ENCODE measurements at regions not wholly inside any gene's neighbourhood (a gene's known extent, or its start where the extent isn't known, plus 50 kb on each side); places are given as distances from the start of the nearest gene placed in this dataset.

DNA sequence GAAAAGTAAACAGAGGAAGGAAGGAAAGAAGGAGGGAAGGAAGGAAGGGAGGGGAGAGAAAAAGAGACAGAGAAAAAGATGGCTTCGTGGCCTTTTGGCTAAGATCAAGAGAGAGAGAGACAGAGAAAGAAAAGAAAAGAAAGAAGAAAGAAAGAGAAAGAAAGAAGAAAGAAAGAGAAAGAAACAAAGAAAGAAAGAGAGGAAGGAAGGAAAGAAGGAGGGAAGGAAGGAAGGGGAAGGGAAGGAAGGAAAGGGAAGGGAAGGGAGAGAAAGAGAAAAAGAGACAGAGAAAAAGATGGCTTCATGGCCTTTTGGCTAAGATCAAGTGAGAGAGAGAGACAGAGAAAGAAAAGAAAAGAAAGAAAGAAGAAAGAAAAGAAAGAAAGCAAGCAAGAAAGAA, 91.4 kb downstream of the PRLHR start:
- Histone ChIP-seq H3K27ac (ENCODE audit: low read depth in 1 of 2, low read length in 1 of 2) (no peak overlapping the region), H3K4me3 (no peak overlapping the region), H3K36me3 (ENCODE audit: control insufficient read depth in 4 of 4, insufficient read depth in 4 of 4, low read length in 4 of 4) (no peaks in the 10 kb centered on the region), H3K9me3 (ENCODE audit: control insufficient read depth in 4 of 4, insufficient read depth in 3 of 4, low read length in 3 of 4) (peaks cover 0 to 6% (median 0%) of the 10 kb centered on the region in 4 donors), H3K27me3 (ENCODE audit: control insufficient read depth in 3 of 3, insufficient read depth in 3 of 3, low read length in 2 of 3) (no peaks in the 10 kb centered on the region), H3K9ac (ENCODE audit: insufficient read depth in 1 of 2, low read length in 2 of 2) (no peak overlapping the region), H3K4me1 (ENCODE audit: control insufficient read depth in 5 of 5, insufficient read depth in 5 of 5, low read length in 5 of 5) (no peaks in the 10 kb centered on the region)
- ATAC-seq (ENCODE audit: insufficient read depth, low FRiP score), result no peak
- TF ChIP-seq, protein P1, sequence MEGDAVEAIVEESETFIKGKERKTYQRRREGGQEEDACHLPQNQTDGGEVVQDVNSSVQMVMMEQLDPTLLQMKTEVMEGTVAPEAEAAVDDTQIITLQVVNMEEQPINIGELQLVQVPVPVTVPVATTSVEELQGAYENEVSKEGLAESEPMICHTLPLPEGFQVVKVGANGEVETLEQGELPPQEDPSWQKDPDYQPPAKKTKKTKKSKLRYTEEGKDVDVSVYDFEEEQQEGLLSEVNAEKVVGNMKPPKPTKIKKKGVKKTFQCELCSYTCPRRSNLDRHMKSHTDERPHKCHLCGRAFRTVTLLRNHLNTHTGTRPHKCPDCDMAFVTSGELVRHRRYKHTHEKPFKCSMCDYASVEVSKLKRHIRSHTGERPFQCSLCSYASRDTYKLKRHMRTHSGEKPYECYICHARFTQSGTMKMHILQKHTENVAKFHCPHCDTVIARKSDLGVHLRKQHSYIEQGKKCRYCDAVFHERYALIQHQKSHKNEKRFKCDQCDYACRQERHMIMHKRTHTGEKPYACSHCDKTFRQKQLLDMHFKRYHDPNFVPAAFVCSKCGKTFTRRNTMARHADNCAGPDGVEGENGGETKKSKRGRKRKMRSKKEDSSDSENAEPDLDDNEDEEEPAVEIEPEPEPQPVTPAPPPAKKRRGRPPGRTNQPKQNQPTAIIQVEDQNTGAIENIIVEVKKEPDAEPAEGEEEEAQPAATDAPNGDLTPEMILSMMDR (IDR thresholded peaks at IDR 0.05; ENCODE audit: control extremely low read depth, extremely low read depth), result no peak
- 72 to 93% methylated on average over 1 of the region's 1 CpG for WGBS, 2 donors
- no peak for DNase-seq

DNA sequence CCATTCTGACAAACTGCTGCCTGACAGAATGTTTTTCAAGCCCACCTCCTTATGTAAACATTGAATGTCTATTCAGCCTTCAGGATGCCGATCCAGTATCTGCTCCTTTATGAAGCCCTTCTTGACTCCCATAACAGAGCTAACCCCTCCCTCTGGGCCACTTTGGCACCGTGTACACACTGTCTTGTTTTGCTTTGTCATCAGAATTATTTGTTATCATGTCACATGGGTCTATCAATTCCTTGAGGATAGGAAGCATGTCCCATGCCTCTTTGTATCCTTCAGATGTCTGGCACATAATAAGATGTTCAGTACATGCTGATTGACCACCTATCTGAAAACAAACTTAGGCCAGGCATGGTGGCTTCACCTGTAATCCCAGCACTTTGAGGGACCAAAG, 92.3 kb downstream of the PRLHR start:
- WGBS, 2 donors, result 38 to 66% methylated on average over 2 of the region's 2 CpGs

DNA sequence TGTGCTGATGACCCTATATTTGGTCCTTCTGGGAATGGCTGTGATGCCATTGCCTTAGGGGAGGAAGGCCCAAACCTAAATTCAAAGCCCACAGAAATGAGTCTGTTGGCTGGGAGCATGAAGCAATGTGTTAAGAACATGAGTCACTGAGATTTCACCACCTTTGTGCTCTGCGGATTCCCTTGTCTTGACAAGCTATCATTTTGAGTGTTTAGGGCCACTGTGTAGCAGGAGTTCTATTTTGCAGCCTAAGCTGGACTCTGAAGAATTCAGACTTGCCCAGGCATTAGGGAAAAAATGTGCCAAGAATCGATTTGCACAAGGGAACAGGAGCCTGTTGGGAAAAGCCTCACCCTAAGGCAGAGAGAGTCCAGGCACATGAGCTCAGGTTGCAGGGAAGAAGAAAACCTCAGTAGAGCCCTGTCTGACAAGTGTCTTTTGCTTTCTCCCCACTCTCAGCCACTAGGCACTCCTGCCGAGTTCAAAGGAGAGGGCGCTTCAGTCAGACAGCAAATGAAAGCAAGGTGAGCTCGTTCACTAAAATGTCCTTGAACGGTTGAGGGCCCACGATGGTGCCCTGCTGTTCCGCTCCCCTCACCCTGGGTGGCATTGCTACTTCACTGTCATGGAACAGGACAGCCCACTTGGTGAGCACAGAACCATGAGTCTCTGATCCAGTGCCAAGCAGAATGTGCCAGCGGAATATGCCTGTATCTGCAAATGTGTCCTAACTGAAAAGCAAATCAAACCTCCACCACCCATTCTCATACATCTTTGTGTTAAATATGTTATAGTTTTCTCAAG, 93.6 kb downstream of the PRLHR start:
- ATAC-seq (ENCODE audit: insufficient read depth, low FRiP score), result no peak
- WGBS, 2 donors, result 64 to 66% methylated on average over 9 of the region's 9 CpGs
- TF ChIP-seq, protein P1 (IDR thresholded peaks at IDR 0.05; ENCODE audit: control extremely low read depth, extremely low read depth), result no peak

More for the DNA sequence above, 92.3 kb downstream of the PRLHR start:
- no peak for ATAC-seq (ENCODE audit: insufficient read depth, low FRiP score)
- Histone ChIP-seq H3K9me3 (ENCODE audit: control insufficient read depth in 4 of 4, insufficient read depth in 3 of 4, low read length in 3 of 4) (peaks cover 0 to 4% (median 0%) of the 10 kb centered on the region in 4 donors), H3K4me1 (ENCODE audit: control insufficient read depth in 5 of 5, insufficient read depth in 5 of 5, low read length in 5 of 5) (no peaks in the 10 kb centered on the region), H3K4me3 (no peak overlapping the region), H3K9ac (ENCODE audit: insufficient read depth in 1 of 2, low read length in 2 of 2) (no peak overlapping the region), H3K27me3 (ENCODE audit: control insufficient read depth in 3 of 3, insufficient read depth in 3 of 3, low read length in 2 of 3) (no peaks in the 10 kb centered on the region), H3K27ac (ENCODE audit: low read depth in 1 of 2, low read length in 1 of 2) (no peak overlapping the region), H3K36me3 (ENCODE audit: control insufficient read depth in 4 of 4, insufficient read depth in 4 of 4, low read length in 4 of 4) (no peaks in the 10 kb centered on the region)
- TF ChIP-seq, protein P1 (IDR thresholded peaks at IDR 0.05; ENCODE audit: control extremely low read depth, extremely low read depth), result no peak
- DNase-seq, result no peak

More for the DNA sequence above, 93.6 kb downstream of the PRLHR start:
- Histone ChIP-seq H3K27ac (ENCODE audit: low read depth in 1 of 2, low read length in 1 of 2) (no peak overlapping the region), H3K36me3 (ENCODE audit: control insufficient read depth in 4 of 4, insufficient read depth in 4 of 4, low read length in 4 of 4) (no peaks in the 10 kb centered on the region), H3K27me3 (ENCODE audit: control insufficient read depth in 3 of 3, insufficient read depth in 3 of 3, low read length in 2 of 3) (no peaks in the 10 kb centered on the region), H3K4me3 (no peak overlapping the region), H3K9me3 (ENCODE audit: control insufficient read depth in 4 of 4, insufficient read depth in 3 of 4, low read length in 3 of 4) (peaks cover 0 to 3% (median 0%) of the 10 kb centered on the region in 4 donors), H3K9ac (ENCODE audit: insufficient read depth in 1 of 2, low read length in 2 of 2) (no peak overlapping the region), H3K4me1 (ENCODE audit: control insufficient read depth in 5 of 5, insufficient read depth in 5 of 5, low read length in 5 of 5) (no peaks in the 10 kb centered on the region)
- no peak for DNase-seq
